ENCODE measurements at regions not wholly inside any gene's neighbourhood (a gene's known extent, or its start where the extent isn't known, plus 50 kb on each side); places are given as distances from the start of the nearest gene placed in this dataset.

- Histone ChIP-seq H3K27ac (no peak overlapping the region), H3K27me3 (replicated peaks; ENCODE audit: insufficient read depth) (no peaks in the 10 kb centered on the region), H3K4me3 (no peak overlapping the region), H3K4me1 (replicated peaks) (no peaks in the 10 kb centered on the region), H3K36me3 (no peaks in the 10 kb centered on the region), H3K9me3 (no peaks in the 10 kb centered on the region)
- no peak for TF ChIP-seq POLR2A (IDR thresholded peaks at IDR 0.05)
- TF ChIP-seq CTCF (IDR thresholded peaks at IDR 0.05) = no peak
- TF ChIP-seq POLR2AphosphoS5 (IDR thresholded peaks at IDR 0.05) = no peak
- intact Hi-C loops (cut with DNase I) = no loop called here
- DNase-seq (ENCODE audit: low spot score) = no peak
- 74% methylated on average over 14 of the region's 14 CpGs for WGBS
Observed at GRCh38 chr14:99029145-99029915, 242.7 kb downstream of the BCL11B start.

GRCh38 chr14:99029916-99030305, 242.1 kb downstream of the BCL11B start:
- no peaks in the 10 kb centered on the region for H3K4me1 ChIP-seq (replicated peaks)
- no peak for TF ChIP-seq POLR2AphosphoS5 (IDR thresholded peaks at IDR 0.05)
- TF ChIP-seq CTCF (IDR thresholded peaks at IDR 0.05) = no peak
- no peak for TF ChIP-seq POLR2A (IDR thresholded peaks at IDR 0.05)
- no peak overlapping the region for H3K27ac ChIP-seq
- 88% methylated on average over 5 of the region's 5 CpGs for WGBS
- H3K9me3 ChIP-seq = no peaks in the 10 kb centered on the region
- intact Hi-C loops (cut with DNase I) = no loop called here
- no peaks in the 10 kb centered on the region for H3K27me3 ChIP-seq (replicated peaks; ENCODE audit: insufficient read depth)
- no peak for DNase-seq (ENCODE audit: low spot score)
- H3K4me3 ChIP-seq = no peak overlapping the region
- no peaks in the 10 kb centered on the region for H3K36me3 ChIP-seq

- WGBS = 79% methylated on average over 2 of the region's 2 CpGs
- intact Hi-C loops (cut with DNase I) = no loop called here
- DNase-seq (ENCODE audit: low spot score) = no peak
- TF ChIP-seq POLR2AphosphoS5 (IDR thresholded peaks at IDR 0.05) (no peak), CTCF (IDR thresholded peaks at IDR 0.05) (no peak), POLR2A (IDR thresholded peaks at IDR 0.05) (no peak)
- Histone ChIP-seq H3K9me3 (no peaks in the 10 kb centered on the region), H3K27ac (no peak overlapping the region), H3K4me3 (no peak overlapping the region), H3K4me1 (replicated peaks) (no peaks in the 10 kb centered on the region), H3K27me3 (replicated peaks; ENCODE audit: insufficient read depth) (no peaks in the 10 kb centered on the region), H3K36me3 (no peaks in the 10 kb centered on the region)
Observed at GRCh38 chr14:99030454-99030853, 241.5 kb downstream of the BCL11B start.

- H3K9me3 ChIP-seq = no peaks in the 10 kb centered on the region
- DNase-seq (ENCODE audit: low spot score) = no peak
- no peaks in the 10 kb centered on the region for H3K36me3 ChIP-seq
- no peak for TF ChIP-seq POLR2A (IDR thresholded peaks at IDR 0.05)
- no peak overlapping the region for H3K4me3 ChIP-seq
- H3K27me3 ChIP-seq (replicated peaks; ENCODE audit: insufficient read depth) = no peaks in the 10 kb centered on the region
- H3K4me1 ChIP-seq (replicated peaks) = no peaks in the 10 kb centered on the region
- intact Hi-C loops (cut with DNase I) = no loop called here
- no peak overlapping the region for H3K27ac ChIP-seq
- WGBS = 83% methylated on average over 8 of the region's 8 CpGs
Observed at GRCh38 chr14:99032759-99033158, 239.2 kb downstream of the BCL11B start.

- H3K4me1 ChIP-seq (replicated peaks) = no peaks in the 10 kb centered on the region
- no peak overlapping the region for H3K27ac ChIP-seq
- no peaks in the 10 kb centered on the region for H3K36me3 ChIP-seq
- H3K27me3 ChIP-seq (replicated peaks; ENCODE audit: insufficient read depth) = no peaks in the 10 kb centered on the region
- 96% methylated on average over 9 of the region's 9 CpGs for WGBS
- no peak overlapping the region for H3K4me3 ChIP-seq
- TF ChIP-seq CTCF (IDR thresholded peaks at IDR 0.05) = no peak
- TF ChIP-seq POLR2A (IDR thresholded peaks at IDR 0.05) = no peak
- TF ChIP-seq POLR2AphosphoS5 (IDR thresholded peaks at IDR 0.05) = no peak
- no peak for DNase-seq (ENCODE audit: low spot score)
- intact Hi-C loops (cut with DNase I) = no loop called here
- H3K9me3 ChIP-seq = no peaks in the 10 kb centered on the region
Observed at GRCh38 chr14:99033951-99034350, 238.0 kb downstream of the BCL11B start.

All from prostate gland (tissue), 2 donors.